ENCODE measurements at regions not wholly inside any gene's neighbourhood (a gene's known extent, or its start where the extent isn't known, plus 50 kb on each side); places are given as distances from the start of the nearest gene placed in this dataset.

DNA sequence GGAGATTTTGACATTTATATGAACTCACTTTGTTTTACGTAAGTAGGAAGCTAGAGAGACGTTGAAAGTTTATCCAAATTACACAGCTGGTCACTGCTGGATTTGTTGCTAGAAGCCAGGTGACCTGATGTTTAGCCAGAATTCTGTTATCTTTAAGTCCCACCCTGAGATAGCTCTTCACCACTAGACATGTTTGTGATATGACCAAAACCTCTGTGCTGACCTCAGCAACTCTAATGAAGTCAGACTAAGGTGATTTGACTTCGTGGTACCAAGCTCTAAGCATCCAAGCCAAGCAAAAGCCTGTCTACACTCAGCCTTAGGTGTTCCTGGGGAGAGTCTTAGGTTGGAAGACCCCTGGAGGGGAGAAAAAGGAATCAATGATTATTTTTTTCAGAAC is 102.4 kb downstream of the ARRDC4 start:
- H3K36me3 ChIP-seq (ENCODE audit: control insufficient read depth in 1 of 2, insufficient read depth in 2 of 2, low read length in 2 of 2): no peaks in the 10 kb centered on the region
- H3K27me3 ChIP-seq (ENCODE audit: insufficient read depth, low read length): 0 out of 2 replicates have a peak, but pooled peaks cover 5% of the 10 kb centered on the region
- ATAC-seq: no peak
- BruUV-seq (replicated peaks): no TSS peak
- CTCF ChIA-PET: no interaction called here
- no peaks in the 10 kb centered on the region for H4K20me1 ChIP-seq (ENCODE audit: insufficient read depth)
- no peak overlapping the region for H3K4me3 ChIP-seq (replicated peaks in 1 of 2; ENCODE audit: low read depth in 1 of 2, low read length in 2 of 2)
- no peak overlapping the region for H2AFZ ChIP-seq (ENCODE audit: low read depth, low read length, poor library complexity, severe bottlenecking)
- H3K4me1 ChIP-seq (ENCODE audit: control insufficient read depth in 1 of 2, insufficient read depth in 2 of 2, low read length in 2 of 2): no peaks in the 10 kb centered on the region
- POLR2A ChIA-PET: no interaction called here
- TF ChIP-seq POLR2A (IDR thresholded peaks at IDR 0.05; ENCODE audit: borderline replicate concordance, extremely low read depth, insufficient read depth, insufficient read length) (no peak), EZH2phosphoT487 (IDR thresholded peaks at IDR 0.05; ENCODE audit: borderline replicate concordance) (no peak)
- intact Hi-C loops (cut with micrococcal nuclease): no loop called here
- H3K27ac ChIP-seq (ENCODE audit: low read depth, low read length): no peak overlapping the region
- no peak overlapping the region for H3K4me2 ChIP-seq (ENCODE audit: low read length)
- RAD21 ChIA-PET (ENCODE audit: low non-redundant PET in 1 of 2, low total read pairs in 2 of 2, uncharacterized antibody in 2 of 2, unreplicated experiment in 2 of 2): no interaction called here
- no peak for DNase-seq (ENCODE audit: low read depth, low spot score)
- no peak overlapping the region for H3K9ac ChIP-seq (ENCODE audit: low read length)
- H3K9me3 ChIP-seq (ENCODE audit: control insufficient read depth in 1 of 2, insufficient read depth in 1 of 2, low read depth in 1 of 2, low read length in 2 of 2): no peaks in the 10 kb centered on the region
- H3K9me2 ChIP-seq (ENCODE audit: insufficient read depth): no peaks in the 10 kb centered on the region
- no peaks in the 10 kb centered on the region for H3K79me2 ChIP-seq (ENCODE audit: insufficient read depth, low read length)

DNA sequence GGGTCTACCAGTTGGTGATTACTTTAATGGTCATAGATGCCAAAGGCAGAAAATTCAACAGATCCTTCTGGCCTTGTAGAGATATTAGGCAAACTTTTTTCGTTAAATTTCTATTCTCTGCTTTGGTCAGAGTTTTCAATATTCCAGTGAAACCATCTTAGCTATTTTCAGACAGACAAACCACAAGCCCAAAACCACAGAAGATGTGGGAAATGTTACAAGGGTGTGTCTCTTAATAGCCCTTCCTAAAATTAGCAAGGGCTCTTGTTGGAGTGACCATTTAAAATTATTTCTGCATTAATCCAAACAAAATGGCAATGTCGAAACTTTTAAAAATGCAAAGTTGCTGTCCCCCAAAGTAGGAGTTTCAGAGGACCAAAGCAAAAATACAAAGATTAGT is 102.8 kb downstream of the ARRDC4 start:
- CTCF ChIA-PET: no interaction called here
- 0 out of 2 replicates have a peak, but pooled peaks cover 7% of the 10 kb centered on the region for H3K27me3 ChIP-seq (ENCODE audit: insufficient read depth, low read length)
- POLR2A ChIA-PET: no interaction called here
- intact Hi-C loops (cut with micrococcal nuclease): no loop called here
- H3K4me2 ChIP-seq (ENCODE audit: low read length): no peak overlapping the region
- H3K4me1 ChIP-seq (ENCODE audit: control insufficient read depth in 1 of 2, insufficient read depth in 2 of 2, low read length in 2 of 2): no peaks in the 10 kb centered on the region
- no peak for DNase-seq (ENCODE audit: low read depth, low spot score)
- no peak for TF ChIP-seq FOSL1 (IDR thresholded peaks at IDR 0.05; ENCODE audit: low read depth)
- no peak overlapping the region for H3K27ac ChIP-seq (ENCODE audit: low read depth, low read length)
- no peaks in the 10 kb centered on the region for H4K20me1 ChIP-seq (ENCODE audit: insufficient read depth)
- no TSS peak for BruUV-seq (replicated peaks)
- H3K79me2 ChIP-seq (ENCODE audit: insufficient read depth, low read length): no peaks in the 10 kb centered on the region
- no peak overlapping the region for H2AFZ ChIP-seq (ENCODE audit: low read depth, low read length, poor library complexity, severe bottlenecking)
- H3K9me2 ChIP-seq (ENCODE audit: insufficient read depth): no peaks in the 10 kb centered on the region
- no peak overlapping the region for H3K9ac ChIP-seq (ENCODE audit: low read length)
- RAD21 ChIA-PET (ENCODE audit: low non-redundant PET in 1 of 2, low total read pairs in 2 of 2, uncharacterized antibody in 2 of 2, unreplicated experiment in 2 of 2): no interaction called here
- H3K4me3 ChIP-seq (replicated peaks in 1 of 2; ENCODE audit: low read depth in 1 of 2, low read length in 2 of 2): no peak overlapping the region
- H3K9me3 ChIP-seq (ENCODE audit: control insufficient read depth in 1 of 2, insufficient read depth in 1 of 2, low read depth in 1 of 2, low read length in 2 of 2): no peaks in the 10 kb centered on the region
- no peaks in the 10 kb centered on the region for H3K36me3 ChIP-seq (ENCODE audit: control insufficient read depth in 1 of 2, insufficient read depth in 2 of 2, low read length in 2 of 2)
- ATAC-seq: no peak

DNA sequence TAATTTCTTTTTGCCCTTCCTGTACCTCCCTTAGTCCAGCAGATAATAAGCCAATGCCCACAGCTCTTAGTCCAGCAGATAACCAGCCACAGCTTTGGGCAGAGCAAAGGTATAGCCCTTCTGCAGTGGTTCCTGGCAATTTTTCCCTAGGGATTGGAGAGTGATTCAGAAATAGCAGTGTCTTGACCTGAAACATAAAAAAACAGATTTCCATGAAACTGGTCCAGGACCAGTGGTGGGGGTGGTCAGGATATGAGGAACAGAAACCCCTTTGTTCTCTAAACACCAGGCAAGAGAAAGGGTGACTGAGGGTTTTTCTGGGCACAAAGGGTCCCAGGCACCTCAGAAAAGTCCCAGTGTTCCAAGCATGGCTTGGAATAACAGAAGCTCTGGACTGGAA is 103.4 kb downstream of the ARRDC4 start:
- no peaks in the 10 kb centered on the region for H3K9me3 ChIP-seq (ENCODE audit: control insufficient read depth in 1 of 2, insufficient read depth in 1 of 2, low read depth in 1 of 2, low read length in 2 of 2)
- POLR2A ChIA-PET: no interaction called here
- H3K36me3 ChIP-seq (ENCODE audit: control insufficient read depth in 1 of 2, insufficient read depth in 2 of 2, low read length in 2 of 2): no peaks in the 10 kb centered on the region
- TF ChIP-seq CBX3 (IDR thresholded peaks at IDR 0.05; ENCODE audit: low read depth) (no peak), FOSL1 (IDR thresholded peaks at IDR 0.05; ENCODE audit: low read depth) (no peak), POLR2A (IDR thresholded peaks at IDR 0.05; ENCODE audit: borderline replicate concordance, extremely low read depth, insufficient read depth, insufficient read length) (no peak), CEBPB (IDR thresholded peaks at IDR 0.05; ENCODE audit: low read depth) (no peak), POLR2AphosphoS5 (IDR thresholded peaks at IDR 0.05; ENCODE audit: low read depth, low read length) (no peak), EGR1 (IDR thresholded peaks at IDR 0.05; ENCODE audit: low read depth) (no peak), JUND (IDR thresholded peaks at IDR 0.05) (no peak)
- TF ChIP-seq, protein P1, sequence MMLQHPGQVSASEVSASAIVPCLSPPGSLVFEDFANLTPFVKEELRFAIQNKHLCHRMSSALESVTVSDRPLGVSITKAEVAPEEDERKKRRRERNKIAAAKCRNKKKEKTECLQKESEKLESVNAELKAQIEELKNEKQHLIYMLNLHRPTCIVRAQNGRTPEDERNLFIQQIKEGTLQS (IDR thresholded peaks at IDR 0.05): no peak
- H2AFZ ChIP-seq (ENCODE audit: low read depth, low read length, poor library complexity, severe bottlenecking): no peak overlapping the region
- H3K27me3 ChIP-seq (ENCODE audit: insufficient read depth, low read length): 0 out of 2 replicates have a peak, but pooled peaks cover 11% of the 10 kb centered on the region
- intact Hi-C loops (cut with micrococcal nuclease): no loop called here
- H3K79me2 ChIP-seq (ENCODE audit: insufficient read depth, low read length): no peaks in the 10 kb centered on the region
- no peaks in the 10 kb centered on the region for H4K20me1 ChIP-seq (ENCODE audit: insufficient read depth)
- H3K4me3 ChIP-seq (replicated peaks in 1 of 2; ENCODE audit: low read depth in 1 of 2, low read length in 2 of 2): no peak overlapping the region
- no peak for DNase-seq (ENCODE audit: low read depth, low spot score)
- no peak overlapping the region for H3K27ac ChIP-seq (ENCODE audit: low read depth, low read length)
- no peak overlapping the region for H3K9ac ChIP-seq (ENCODE audit: low read length)
- no peak overlapping the region for H3K4me2 ChIP-seq (ENCODE audit: low read length)
- no peak for ATAC-seq
- no peaks in the 10 kb centered on the region for H3K9me2 ChIP-seq (ENCODE audit: insufficient read depth)
- CTCF ChIA-PET: no interaction called here
- RAD21 ChIA-PET (ENCODE audit: low non-redundant PET in 1 of 2, low total read pairs in 2 of 2, uncharacterized antibody in 2 of 2, unreplicated experiment in 2 of 2): no interaction called here
- no peaks in the 10 kb centered on the region for H3K4me1 ChIP-seq (ENCODE audit: control insufficient read depth in 1 of 2, insufficient read depth in 2 of 2, low read length in 2 of 2)
- no TSS peak for BruUV-seq (replicated peaks)
